ENCODE measurements at regions not wholly inside any gene's neighbourhood (a gene's known extent, or its start where the extent isn't known, plus 50 kb on each side); places are given as distances from the start of the nearest gene placed in this dataset.

GRCh38 chr2:220209093-220209492 is 581.7 kb downstream of the SLC4A3 start:
- no peak for TF ChIP-seq POLR2A (IDR thresholded peaks at IDR 0.05)
- TF ChIP-seq EP300 (IDR thresholded peaks at IDR 0.05) = no peak
- TF ChIP-seq POLR2AphosphoS5 (IDR thresholded peaks at IDR 0.05) = no peak
- no peak for TF ChIP-seq CTCF (IDR thresholded peaks at IDR 0.05)
- 35 to 61% (median 42%) methylated on average over 1 of the region's 1 CpG for WGBS, 5 donors
- H3K4me1 ChIP-seq = no peaks in the 10 kb centered on the region
- H3K36me3 ChIP-seq = no peaks in the 10 kb centered on the region
- H3K4me3 ChIP-seq = no peak overlapping the region
- no peak for DNase-seq
- intact Hi-C loops (cut with DNase I; ENCODE audit: low total_unique reads) = no loop called here
- H3K9me3 ChIP-seq = no peaks in the 10 kb centered on the region
- no peak overlapping the region for H3K27ac ChIP-seq
- no peaks in the 10 kb centered on the region for H3K27me3 ChIP-seq

- H3K4me1 ChIP-seq = no peaks in the 10 kb centered on the region
- intact Hi-C loops (cut with DNase I; ENCODE audit: low total_unique reads) = no loop called here
- no peak for TF ChIP-seq CTCF (IDR thresholded peaks at IDR 0.05)
- TF ChIP-seq EP300 (IDR thresholded peaks at IDR 0.05) = no peak
- no peak for TF ChIP-seq POLR2A (IDR thresholded peaks at IDR 0.05)
- TF ChIP-seq POLR2AphosphoS5 (IDR thresholded peaks at IDR 0.05) = no peak
- no peaks in the 10 kb centered on the region for H3K9me3 ChIP-seq
- 73 to 79% (median 76%) methylated on average over 4 of the region's 4 CpGs for WGBS, 5 donors
- no peaks in the 10 kb centered on the region for H3K27me3 ChIP-seq
- no peak for DNase-seq
- H3K27ac ChIP-seq = no peak overlapping the region
- H3K36me3 ChIP-seq = no peaks in the 10 kb centered on the region
- no peak overlapping the region for H3K4me3 ChIP-seq
Observed at GRCh38 chr2:220209751-220210150, 582.3 kb downstream of the SLC4A3 start.

- Histone ChIP-seq H3K9me3 (no peaks in the 10 kb centered on the region), H3K4me3 (no peak overlapping the region), H3K36me3 (no peaks in the 10 kb centered on the region), H3K27me3 (no peaks in the 10 kb centered on the region), H3K27ac (no peak overlapping the region), H3K4me1 (no peaks in the 10 kb centered on the region)
- no peak for DNase-seq
- intact Hi-C loops (cut with DNase I; ENCODE audit: low total_unique reads) = no loop called here
- WGBS, 5 donors = 81 to 89% (median 82%) methylated on average over 5 of the region's 5 CpGs
- TF ChIP-seq EP300 (IDR thresholded peaks at IDR 0.05) = no peak
- TF ChIP-seq POLR2A (IDR thresholded peaks at IDR 0.05) = no peak
- no peak for TF ChIP-seq CTCF (IDR thresholded peaks at IDR 0.05)
- no peak for TF ChIP-seq POLR2AphosphoS5 (IDR thresholded peaks at IDR 0.05)
Observed at GRCh38 chr2:220212296-220213080, 585.1 kb downstream of the SLC4A3 start.

GRCh38 chr2:220215785-220216184 is 588.4 kb downstream of the SLC4A3 start:
- WGBS, 5 donors = 53 to 71% (median 65%) methylated on average over 3 of the region's 3 CpGs
- DNase-seq = no peak
- no peaks in the 10 kb centered on the region for H3K4me1 ChIP-seq

More at GRCh38 chr2:220215785-220216184, 588.4 kb downstream of the SLC4A3 start:
- Histone ChIP-seq H3K4me3 (no peak overlapping the region), H3K36me3 (no peaks in the 10 kb centered on the region), H3K27ac (no peak overlapping the region), H3K9me3 (no peaks in the 10 kb centered on the region), H3K27me3 (no peaks in the 10 kb centered on the region)
- TF ChIP-seq POLR2A (IDR thresholded peaks at IDR 0.05) (no peak), EP300 (IDR thresholded peaks at IDR 0.05) (no peak), POLR2AphosphoS5 (IDR thresholded peaks at IDR 0.05) (no peak), CTCF (IDR thresholded peaks at IDR 0.05) (no peak)
- intact Hi-C loops (cut with DNase I; ENCODE audit: low total_unique reads) = no loop called here
